NCI-H2196 (cell line): ENCODE measurements at regions not wholly inside any gene's neighbourhood (a gene's known extent, or its start where the extent isn't known, plus 50 kb on each side); places are given as distances from the start of the nearest gene placed in this dataset.
"Not testable (repeated sequence)": the region's sequence is repeated elsewhere in the genome, so short reads cannot be mapped to it uniquely, and the experiment has no call there.

Experiments used
- DNase-seq: peaks from one replicate; lab custom pipeline; 2025; ENCODE audit not compliant: unreplicated experiment; lab: John Stamatoyannopoulos, UW

- no peak for DNase-seq
Measured at GRCh38 chr2:150214626-150215025, 272.8 kb downstream of the RND3 start.

DNA sequence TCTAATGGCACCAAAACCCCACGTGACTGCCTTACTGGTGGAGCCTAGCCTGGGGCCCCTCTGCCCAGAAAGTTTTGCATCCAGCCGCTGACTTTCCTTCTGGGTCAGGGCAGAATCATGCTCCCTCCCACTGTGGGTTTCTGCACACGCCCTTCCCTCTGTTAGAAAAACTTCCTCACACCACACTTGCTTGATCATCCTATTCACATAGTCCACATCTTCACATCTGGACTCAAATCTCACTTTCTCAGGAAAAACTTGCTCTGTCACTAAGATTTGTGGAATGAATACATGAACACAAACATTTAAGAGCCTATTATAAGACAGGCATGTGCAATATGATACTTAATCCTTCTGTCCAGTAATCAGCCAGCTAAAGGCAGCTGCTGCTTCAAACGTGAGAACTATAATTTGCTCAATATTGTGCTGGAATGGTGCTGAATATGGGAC lies 274.7 kb downstream of the RND3 start:
- DNase-seq = no peak

- no peak for DNase-seq
Measured at GRCh38 chr2:150211164-150211631, 276.3 kb downstream of the RND3 start.

GRCh38 chr2:150209746-150210145 lies 277.7 kb downstream of the RND3 start:
- DNase-seq = no peak

GRCh38 chr2:150208689-150209088 lies 278.8 kb downstream of the RND3 start:
- DNase-seq = no peak

DNA sequence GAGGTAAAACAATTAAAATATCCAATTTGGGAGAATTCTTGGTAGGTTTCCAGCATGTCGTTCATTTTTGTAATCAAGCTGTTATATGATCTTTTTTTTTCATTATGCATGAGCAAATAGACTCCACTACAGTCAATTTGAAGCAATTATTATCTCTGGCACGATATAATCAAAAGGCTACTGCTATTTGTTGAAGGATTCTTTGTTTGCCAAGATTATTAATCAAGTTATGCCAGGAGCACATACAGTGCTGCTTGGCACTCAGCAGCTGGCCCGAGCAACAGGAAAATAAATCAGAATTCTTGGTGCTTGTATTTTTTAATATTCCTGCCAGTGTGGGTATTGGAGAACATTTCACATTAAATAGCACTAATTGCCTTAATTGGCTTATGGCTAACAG lies 279.5 kb downstream of the RND3 start:
- DNase-seq = no peak

DNA sequence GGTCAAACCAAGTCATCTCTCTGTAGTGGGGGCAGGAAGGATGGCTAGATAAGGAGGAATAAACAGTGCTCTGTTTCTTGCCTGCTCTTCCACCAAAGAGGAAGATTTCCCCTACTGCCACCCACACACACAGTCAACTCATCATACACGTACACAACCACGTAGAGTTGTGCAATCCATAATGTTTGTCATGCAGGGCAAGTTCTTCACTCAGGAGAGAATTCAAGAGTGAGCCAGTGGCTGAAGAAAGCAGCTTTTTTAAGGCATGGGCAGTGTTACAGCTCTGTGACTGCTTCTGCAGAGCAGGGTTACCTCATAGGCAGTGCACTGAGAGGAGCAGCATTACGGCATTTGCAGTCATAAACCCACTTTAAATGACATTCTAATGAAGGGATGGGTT lies 283.0 kb downstream of the RND3 start:
- DNase-seq = no peak

DNA sequence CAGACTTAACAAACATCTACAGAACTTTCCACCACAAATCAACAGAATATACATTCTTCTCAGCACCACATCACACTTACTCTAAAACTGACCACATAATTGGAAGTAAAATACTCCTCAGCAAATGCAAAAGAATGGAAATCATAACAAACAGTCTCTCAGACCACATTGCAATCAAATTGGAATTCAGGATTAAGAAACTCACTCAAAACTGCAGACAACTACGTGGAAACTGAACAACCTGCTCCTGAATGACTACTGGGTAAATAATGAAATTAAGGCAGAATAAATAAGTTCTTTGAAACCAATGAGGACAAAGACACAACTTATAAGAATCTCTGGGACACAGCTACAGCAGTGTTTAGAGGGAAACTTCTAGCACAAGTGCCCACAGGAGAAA lies 292.7 kb downstream of the RND3 start:
- not testable (repeated sequence) for DNase-seq

DNA sequence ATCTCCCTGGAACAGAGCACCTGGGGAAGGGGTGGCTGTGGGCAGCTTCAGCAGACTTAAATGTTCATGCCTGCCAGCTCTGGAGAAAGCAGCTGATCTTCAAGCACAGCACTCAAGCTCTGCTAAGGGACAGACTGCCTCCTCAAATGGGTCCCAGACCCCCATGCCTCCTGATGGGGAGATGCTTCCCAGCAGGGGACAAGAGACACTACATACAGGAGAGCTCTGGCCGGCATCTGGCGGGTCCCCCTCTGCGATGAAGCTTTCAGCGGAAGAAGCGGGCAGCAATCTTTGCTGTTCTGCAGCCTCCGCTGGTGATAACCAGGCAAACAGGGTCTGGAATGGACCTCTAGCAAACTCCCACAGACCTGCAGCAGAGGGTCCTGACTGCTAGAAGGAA lies 294.8 kb downstream of the RND3 start:
- DNase-seq = no peak

DNA sequence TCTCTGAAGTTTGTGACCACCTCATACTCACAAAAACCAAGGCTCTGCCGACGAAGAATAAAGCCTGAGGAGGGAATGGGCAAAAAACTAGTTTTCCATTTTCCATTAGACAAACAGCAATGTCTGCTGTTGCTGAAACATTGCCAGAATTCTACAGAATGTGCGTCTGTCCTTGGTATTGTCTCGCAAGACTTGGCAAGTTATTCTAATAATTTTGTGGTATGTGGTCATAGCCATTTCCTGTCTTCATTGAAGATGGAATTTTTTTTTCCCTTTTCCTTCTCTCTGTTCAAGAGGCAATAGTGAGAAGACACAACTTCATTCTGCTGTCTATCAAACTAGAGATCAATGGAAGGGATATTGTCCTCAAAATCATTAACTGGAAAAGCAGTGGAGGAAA lies 296.1 kb downstream of the RND3 start:
- DNase-seq = no peak

DNA sequence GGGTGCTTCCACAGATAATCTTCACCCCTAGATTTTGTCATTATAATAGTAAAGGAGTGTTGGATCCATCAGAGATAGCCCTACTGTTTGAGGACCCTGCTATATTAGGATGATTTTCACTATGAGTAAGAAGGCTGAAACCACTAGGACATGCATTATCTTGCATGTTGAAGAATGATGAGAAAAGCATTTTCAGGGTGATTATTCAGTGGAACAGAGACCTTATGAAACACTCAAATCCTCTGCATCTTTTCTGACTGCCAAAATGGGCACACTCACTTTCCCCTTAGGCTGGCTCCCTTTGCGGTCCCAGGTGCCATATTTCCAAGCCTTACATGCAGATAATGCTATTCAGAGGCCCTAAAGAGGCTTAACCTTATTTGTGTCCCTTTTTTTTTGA lies 296.9 kb downstream of the RND3 start:
- DNase-seq = no peak

GRCh38 chr2:150188800-150189199 lies 298.7 kb downstream of the RND3 start:
- no peak for DNase-seq

DNA sequence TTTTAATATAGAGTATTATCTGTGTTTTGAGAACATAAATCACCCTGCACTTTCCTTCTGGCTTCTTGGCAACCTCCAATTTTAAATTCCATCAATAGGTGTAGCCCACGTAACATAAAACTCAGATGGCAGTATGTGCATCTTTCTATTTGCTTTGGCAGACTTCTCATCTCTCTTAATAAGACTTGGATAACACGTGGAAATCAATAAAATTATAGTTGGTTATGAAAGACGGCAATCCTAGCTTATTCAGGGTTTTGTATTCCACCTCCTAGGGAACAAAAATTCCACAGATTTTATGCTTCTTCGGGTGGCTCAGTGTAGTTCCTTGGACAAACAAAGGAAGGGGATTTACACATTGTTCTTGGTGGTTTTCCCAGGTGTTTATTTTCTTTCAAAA lies 299.3 kb downstream of the RND3 start:
- no peak for DNase-seq

DNA sequence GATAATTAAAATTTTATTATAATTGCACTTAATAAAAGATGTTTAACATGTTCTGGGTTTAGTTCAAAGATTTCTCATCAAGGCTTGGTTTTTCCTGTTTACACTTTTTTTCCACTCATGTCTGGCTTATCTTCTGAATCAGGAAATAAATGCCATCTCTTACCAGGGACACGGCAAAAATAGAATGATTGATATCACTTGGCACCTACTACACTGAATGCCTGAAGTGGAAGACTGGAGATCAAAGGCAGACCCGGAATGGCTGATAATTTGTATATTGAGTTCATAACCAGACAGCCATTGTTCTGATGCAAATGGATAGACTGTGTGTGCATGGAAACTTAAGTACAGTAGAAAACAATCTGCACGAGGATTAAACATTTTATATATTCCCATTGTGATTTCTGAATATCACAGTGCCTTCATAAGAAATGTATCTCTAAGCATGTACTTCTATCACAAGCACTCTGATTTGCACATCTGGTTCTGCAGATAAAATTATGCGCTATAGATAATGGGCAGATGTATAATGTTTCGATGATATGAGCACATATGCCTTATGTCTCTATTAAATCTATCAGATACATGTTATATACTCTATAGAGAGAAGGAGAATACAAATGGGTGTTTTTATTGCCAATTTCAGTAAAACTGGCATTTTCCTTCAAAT lies 304.8 kb downstream of the RND3 start:
- no peak for DNase-seq

GRCh38 chr2:150178591-150178990 lies 308.9 kb downstream of the RND3 start:
- DNase-seq = no peak

DNA sequence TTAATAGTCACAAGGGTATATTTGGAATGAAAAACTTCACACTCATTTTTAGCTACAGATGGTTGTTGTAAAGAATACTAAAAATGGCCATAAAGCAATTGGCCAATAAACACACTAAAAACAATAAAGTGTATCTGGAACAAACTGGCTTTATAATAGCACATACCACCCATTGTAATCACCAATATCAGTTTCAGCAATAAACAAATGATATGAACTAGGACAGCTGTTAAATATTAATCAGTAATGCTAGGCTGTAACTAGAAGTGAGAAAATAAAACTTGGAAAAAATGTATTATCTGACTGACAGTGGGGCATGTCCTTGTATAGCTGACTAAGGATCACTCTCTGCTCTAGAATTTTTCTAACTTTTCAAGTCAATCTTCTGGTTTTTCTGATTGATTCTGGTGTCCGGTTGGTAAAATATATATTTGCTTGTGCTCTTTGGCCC lies 312.5 kb downstream of the RND3 start:
- no peak for DNase-seq

GRCh38 chr2:150174056-150174805 lies 313.2 kb downstream of the RND3 start:
- DNase-seq = no peak

GRCh38 chr2:150171065-150171548 lies 316.4 kb downstream of the RND3 start:
- no peak for DNase-seq

GRCh38 chr2:150169237-150169629 lies 318.2 kb downstream of the RND3 start:
- DNase-seq = no peak

DNA sequence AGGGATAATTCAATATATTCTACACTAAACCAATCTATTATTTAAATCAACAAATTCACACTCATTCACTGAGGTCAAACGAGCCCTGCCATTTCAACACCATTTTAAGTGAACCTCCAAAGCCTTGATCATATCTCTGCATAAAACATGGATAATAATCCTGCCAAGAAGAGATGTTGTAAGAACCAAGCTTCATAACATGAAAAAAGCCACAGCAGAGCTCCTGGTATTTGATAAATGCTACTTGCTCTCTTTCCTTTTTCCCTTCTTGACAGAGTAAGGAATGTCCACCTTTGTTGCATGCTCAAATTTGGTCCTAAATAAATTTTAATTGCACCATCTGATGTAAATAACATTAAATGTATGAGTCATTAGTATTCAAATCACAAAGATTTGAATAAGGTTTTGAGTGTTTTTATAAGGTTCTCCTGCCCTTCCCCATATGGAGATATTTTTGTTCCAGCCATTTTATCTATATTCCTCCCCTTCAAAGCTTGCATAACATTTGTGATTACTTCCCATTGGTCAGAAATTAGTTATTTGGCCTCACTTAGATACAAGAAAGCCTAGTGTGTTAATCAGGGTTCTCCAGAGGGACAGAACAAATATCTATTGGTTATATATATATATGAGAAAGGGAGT lies 318.8 kb downstream of the RND3 start:
- DNase-seq = no peak

GRCh38 chr2:150167711-150168110 lies 319.8 kb downstream of the RND3 start:
- no peak for DNase-seq
